ENCODE measurements at regions not wholly inside any gene's neighbourhood (a gene's known extent, or its start where the extent isn't known, plus 50 kb on each side); places are given as distances from the start of the nearest gene placed in this dataset.

DNA sequence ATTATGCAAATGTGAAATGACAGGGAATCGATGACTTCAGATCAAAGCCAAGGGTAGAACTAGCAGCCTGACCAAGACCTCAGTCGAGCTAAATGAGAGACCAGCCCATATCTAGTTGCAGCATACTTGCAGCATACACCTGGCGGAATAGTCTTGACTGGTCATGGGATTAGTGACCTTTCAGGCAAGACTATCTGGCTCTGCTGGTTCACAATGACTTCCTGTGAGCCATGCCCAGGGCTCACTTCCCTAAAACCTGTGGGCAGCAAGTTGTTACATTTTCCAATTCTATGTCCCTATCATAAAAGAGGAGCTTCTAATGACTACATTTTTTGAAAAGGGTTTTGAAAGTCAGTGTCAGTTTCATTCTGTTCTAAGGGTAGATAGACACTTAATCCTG, 1624.9 kb upstream of the CELF4 start:
- WGBS = 75% methylated on average over 3 of the region's 3 CpGs
- TF ChIP-seq EP300 (IDR thresholded peaks at IDR 0.05) (no peak), POLR2A (IDR thresholded peaks at IDR 0.05) (no peak), POLR2AphosphoS5 (IDR thresholded peaks at IDR 0.05) (no peak)
- TF ChIP-seq, protein P1, sequence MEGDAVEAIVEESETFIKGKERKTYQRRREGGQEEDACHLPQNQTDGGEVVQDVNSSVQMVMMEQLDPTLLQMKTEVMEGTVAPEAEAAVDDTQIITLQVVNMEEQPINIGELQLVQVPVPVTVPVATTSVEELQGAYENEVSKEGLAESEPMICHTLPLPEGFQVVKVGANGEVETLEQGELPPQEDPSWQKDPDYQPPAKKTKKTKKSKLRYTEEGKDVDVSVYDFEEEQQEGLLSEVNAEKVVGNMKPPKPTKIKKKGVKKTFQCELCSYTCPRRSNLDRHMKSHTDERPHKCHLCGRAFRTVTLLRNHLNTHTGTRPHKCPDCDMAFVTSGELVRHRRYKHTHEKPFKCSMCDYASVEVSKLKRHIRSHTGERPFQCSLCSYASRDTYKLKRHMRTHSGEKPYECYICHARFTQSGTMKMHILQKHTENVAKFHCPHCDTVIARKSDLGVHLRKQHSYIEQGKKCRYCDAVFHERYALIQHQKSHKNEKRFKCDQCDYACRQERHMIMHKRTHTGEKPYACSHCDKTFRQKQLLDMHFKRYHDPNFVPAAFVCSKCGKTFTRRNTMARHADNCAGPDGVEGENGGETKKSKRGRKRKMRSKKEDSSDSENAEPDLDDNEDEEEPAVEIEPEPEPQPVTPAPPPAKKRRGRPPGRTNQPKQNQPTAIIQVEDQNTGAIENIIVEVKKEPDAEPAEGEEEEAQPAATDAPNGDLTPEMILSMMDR (IDR thresholded peaks at IDR 0.05) = no peak
- H3K27me3 ChIP-seq = no peaks in the 10 kb centered on the region
- no peaks in the 10 kb centered on the region for H3K9me3 ChIP-seq
- no peak overlapping the region for H3K27ac ChIP-seq
- no peaks in the 10 kb centered on the region for H3K36me3 ChIP-seq
- H3K4me1 ChIP-seq = no peaks in the 10 kb centered on the region
- DNase-seq (ENCODE audit: low spot score in 2 of 2) = no peak
- H3K4me3 ChIP-seq = no peak overlapping the region

DNA sequence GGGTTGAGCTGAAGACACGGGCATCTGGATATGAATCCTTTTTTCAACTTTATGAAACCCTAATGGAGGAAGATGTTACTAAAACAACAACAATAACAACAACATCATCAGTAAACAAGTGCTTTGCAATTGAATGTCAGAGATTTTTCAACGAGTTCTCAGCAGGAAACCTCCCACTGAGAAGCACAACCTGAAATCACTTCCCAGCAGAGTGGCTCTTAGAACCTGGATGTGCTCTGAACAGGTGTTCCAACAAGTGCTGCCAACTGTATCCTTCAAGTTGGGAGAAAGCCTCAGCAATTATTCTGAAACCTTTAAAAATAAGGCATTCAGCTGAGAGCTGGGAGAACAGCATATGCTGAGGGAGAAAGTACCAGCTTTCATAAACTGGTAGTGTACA, 1622.7 kb upstream of the CELF4 start:
- Histone ChIP-seq H3K27me3 (no peaks in the 10 kb centered on the region), H3K27ac (no peak overlapping the region), H3K36me3 (no peaks in the 10 kb centered on the region), H3K4me3 (no peak overlapping the region), H3K9me3 (no peaks in the 10 kb centered on the region), H3K4me1 (no peaks in the 10 kb centered on the region)
- no peak for TF ChIP-seq POLR2AphosphoS5 (IDR thresholded peaks at IDR 0.05)
- TF ChIP-seq, protein P1 (IDR thresholded peaks at IDR 0.05) = no peak
- TF ChIP-seq POLR2A (IDR thresholded peaks at IDR 0.05) = no peak
- TF ChIP-seq EP300 (IDR thresholded peaks at IDR 0.05) = no peak
- WGBS = 67% methylated on average over 2 of the region's 2 CpGs
- no peak for DNase-seq (ENCODE audit: low spot score in 2 of 2)

DNA sequence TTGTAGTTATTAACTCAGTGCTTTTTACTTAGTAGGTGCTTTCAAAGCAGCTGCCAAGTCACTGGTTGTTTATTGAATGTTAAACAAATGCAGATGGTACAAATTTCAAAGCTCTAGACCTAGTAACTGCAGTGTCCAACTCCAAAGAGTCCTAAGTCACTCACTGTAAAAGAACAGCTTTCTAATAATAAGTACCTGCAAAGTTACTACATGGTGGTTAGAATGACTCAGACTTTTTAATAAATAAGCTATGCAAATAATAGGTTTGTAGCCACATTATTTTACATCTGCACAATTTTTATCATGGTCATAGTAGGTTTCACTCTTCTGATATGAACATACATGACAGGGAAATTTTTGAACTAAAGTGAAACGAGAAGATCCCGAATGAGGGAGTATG, 1620.4 kb upstream of the CELF4 start:
- no peak overlapping the region for H3K4me3 ChIP-seq
- H3K27me3 ChIP-seq = no peaks in the 10 kb centered on the region
- no peak for TF ChIP-seq POLR2AphosphoS5 (IDR thresholded peaks at IDR 0.05)
- no peak for TF ChIP-seq POLR2A (IDR thresholded peaks at IDR 0.05)
- TF ChIP-seq, protein P1 (IDR thresholded peaks at IDR 0.05) = no peak
- TF ChIP-seq EP300 (IDR thresholded peaks at IDR 0.05) = no peak
- DNase-seq (ENCODE audit: low spot score in 2 of 2) = no peak
- no peaks in the 10 kb centered on the region for H3K4me1 ChIP-seq
- H3K36me3 ChIP-seq = no peaks in the 10 kb centered on the region
- H3K9me3 ChIP-seq = no peaks in the 10 kb centered on the region
- H3K27ac ChIP-seq = no peak overlapping the region
- whole genome bisulfite sequencing = 96% methylated on average over 2 of the region's 2 CpGs

DNA sequence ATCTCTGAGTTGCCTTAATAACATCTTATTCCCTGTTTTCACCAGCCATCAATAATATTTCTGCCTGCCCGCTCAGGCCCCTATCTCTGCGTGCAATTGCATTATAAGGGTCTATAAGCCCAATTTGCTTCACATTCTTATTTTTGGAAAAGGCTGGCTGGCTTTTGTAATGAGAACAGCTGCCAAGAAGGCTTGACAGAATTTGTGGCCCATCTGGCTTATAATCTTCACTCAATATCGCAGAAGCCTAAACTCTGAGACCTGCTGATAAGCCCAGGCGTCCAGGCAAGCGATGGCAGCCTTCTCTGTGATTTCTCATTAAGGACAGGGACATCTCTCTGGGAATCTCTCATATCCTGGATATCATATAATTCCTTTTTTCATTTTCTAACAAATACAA, 1618.6 kb upstream of the CELF4 start:
- 91% methylated on average over 5 of the region's 5 CpGs for WGBS
- no peak for DNase-seq (ENCODE audit: low spot score in 2 of 2)
- no peak overlapping the region for H3K27ac ChIP-seq
- H3K4me1 ChIP-seq = no peaks in the 10 kb centered on the region
- H3K27me3 ChIP-seq = no peaks in the 10 kb centered on the region
- TF ChIP-seq EP300 (IDR thresholded peaks at IDR 0.05) = no peak
- no peak for TF ChIP-seq POLR2AphosphoS5 (IDR thresholded peaks at IDR 0.05)
- TF ChIP-seq, protein P1 (IDR thresholded peaks at IDR 0.05) = no peak
- no peak for TF ChIP-seq POLR2A (IDR thresholded peaks at IDR 0.05)
- no peaks in the 10 kb centered on the region for H3K36me3 ChIP-seq
- no peaks in the 10 kb centered on the region for H3K9me3 ChIP-seq
- H3K4me3 ChIP-seq = no peak overlapping the region

DNA sequence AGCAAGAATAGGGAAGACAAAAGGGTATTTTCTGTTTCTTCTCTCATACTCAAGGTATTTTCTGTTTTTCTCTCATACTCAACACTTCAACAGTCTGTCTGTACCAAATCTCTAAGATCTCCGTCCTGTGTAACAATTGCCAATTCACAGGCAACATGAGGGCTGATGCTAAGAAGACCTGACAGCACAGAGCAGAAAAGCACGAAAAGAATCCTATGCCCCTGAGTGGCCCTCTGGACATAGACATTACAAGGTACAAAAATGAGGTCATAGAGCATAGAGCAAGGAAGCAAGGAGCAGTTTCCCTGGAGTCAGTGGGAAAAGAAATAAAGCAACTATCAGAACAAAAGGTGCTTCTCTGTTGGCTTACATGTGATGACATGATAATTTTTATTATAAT, 1612.6 kb upstream of the CELF4 start:
- Histone ChIP-seq H3K27me3 (no peaks in the 10 kb centered on the region), H3K36me3 (no peaks in the 10 kb centered on the region), H3K9me3 (no peaks in the 10 kb centered on the region), H3K4me1 (no peaks in the 10 kb centered on the region), H3K27ac (no peak overlapping the region), H3K4me3 (no peak overlapping the region)
- TF ChIP-seq, protein P1 (IDR thresholded peaks at IDR 0.05) = no peak
- TF ChIP-seq POLR2AphosphoS5 (IDR thresholded peaks at IDR 0.05) = no peak
- TF ChIP-seq POLR2A (IDR thresholded peaks at IDR 0.05) = no peak
- no peak for TF ChIP-seq EP300 (IDR thresholded peaks at IDR 0.05)
- WGBS = 76% methylated on average over 2 of the region's 2 CpGs
- DNase-seq (ENCODE audit: low spot score in 2 of 2) = no peak
